Cardiac muscle cell (in vitro differentiated cells and primary cell): ENCODE measurements at regions not wholly inside any gene's neighbourhood (a gene's known extent, or its start where the extent isn't known, plus 50 kb on each side); places are given as distances from the start of the nearest gene placed in this dataset.

Experiments used
- DNase-seq, 2 donors: peaks; one replicate each; pipeline versions ENCODE4 v3.0.0 to v3.0.0-alpha.2; 2010 to 2017; ENCODE audit warnings: low read depth in 1 of 2, low spot score in 1 of 2
- H3K27ac ChIP-seq: fragments of 200-600 bp; sonication (generic); 2 replicates; pipeline ENCODE4 v1.5.1; 2016
- H3K27me3 ChIP-seq: fragments of 200-600 bp; sonication (generic); 2 replicates; pipeline ENCODE4 v1.6.0; 2016; ENCODE audit warnings: control low read depth
- H3K36me3 ChIP-seq: fragments of 200-600 bp; sonication (generic); 2 replicates; pipeline ENCODE4 v1.5.1; 2016; ENCODE audit warnings: control low read depth
- H3K4me1 ChIP-seq: fragments of 200-600 bp; sonication (generic); 2 replicates; pipeline ENCODE4 v1.8.1; 2017; ENCODE audit warnings: low read depth, mild to moderate bottlenecking, mixed run types
- H3K4me3 ChIP-seq: fragments of 200-600 bp; sonication (generic); 2 replicates; pipeline ENCODE4 v1.5.1; 2016; ENCODE audit warnings: mild to moderate bottlenecking
- H3K9me3 ChIP-seq: fragments of 200-600 bp; sonication (generic); 2 replicates; pipeline ENCODE4 v1.5.1; 2017; ENCODE audit warnings: low read depth, mild to moderate bottlenecking, control low read depth
- CTCF ChIP-seq: IDR thresholded peaks from 2 replicates; pipeline ENCODE4 v1.5.1; 2012; ENCODE audit warnings: low read depth, mild to moderate bottlenecking, low read length

- Histone ChIP-seq H3K27me3 (no peaks in the 10 kb centered on the region), H3K36me3 (no peaks in the 10 kb centered on the region), H3K4me1 (peaks cover 6% of the 10 kb centered on the region), H3K4me3 (no peak overlapping the region), H3K9me3 (no peaks in the 10 kb centered on the region), H3K27ac (no peak overlapping the region)
- DNase-seq, result peak in 1 of 2 donors; percentile 29
- no peak for TF ChIP-seq CTCF
Measured at GRCh38 chr4:138595731-138596460, 353.7 kb upstream of the SLC7A11 start.

GRCh38 chr4:138595171-138595570, 353.0 kb upstream of the SLC7A11 start:
- Histone ChIP-seq H3K9me3 (no peaks in the 10 kb centered on the region), H3K36me3 (no peaks in the 10 kb centered on the region), H3K27ac (no peak overlapping the region), H3K4me3 (no peak overlapping the region), H3K27me3 (no peaks in the 10 kb centered on the region), H3K4me1 (peaks cover 6% of the 10 kb centered on the region)
- TF ChIP-seq CTCF, result no peak
- no peak for DNase-seq

- Histone ChIP-seq H3K9me3 (no peaks in the 10 kb centered on the region), H3K4me3 (no peak overlapping the region), H3K36me3 (no peaks in the 10 kb centered on the region), H3K27ac (no peak overlapping the region), H3K27me3 (no peaks in the 10 kb centered on the region), H3K4me1 (peaks cover under 1% of the 10 kb centered on the region)
- no peak for TF ChIP-seq CTCF
- no peak for DNase-seq
Measured at GRCh38 chr4:138592796-138593195, 350.6 kb upstream of the SLC7A11 start.

- H3K36me3 ChIP-seq, result no peaks in the 10 kb centered on the region
- no peaks in the 10 kb centered on the region for H3K4me1 ChIP-seq
- DNase-seq, result no peak
- H3K27ac ChIP-seq, result no peak overlapping the region
- TF ChIP-seq CTCF, result no peak
- H3K27me3 ChIP-seq, result no peaks in the 10 kb centered on the region
- no peak overlapping the region for H3K4me3 ChIP-seq
- no peaks in the 10 kb centered on the region for H3K9me3 ChIP-seq
Measured at GRCh38 chr4:138591808-138592207, 349.7 kb upstream of the SLC7A11 start.

GRCh38 chr4:138588501-138588900, 346.4 kb upstream of the SLC7A11 start:
- no peaks in the 10 kb centered on the region for H3K27me3 ChIP-seq
- TF ChIP-seq CTCF, result no peak

More at GRCh38 chr4:138588501-138588900, 346.4 kb upstream of the SLC7A11 start:
- DNase-seq, result no peak
- no peak overlapping the region for H3K27ac ChIP-seq
- no peaks in the 10 kb centered on the region for H3K4me1 ChIP-seq
- H3K36me3 ChIP-seq, result no peaks in the 10 kb centered on the region
- H3K4me3 ChIP-seq, result no peak overlapping the region
- H3K9me3 ChIP-seq, result no peaks in the 10 kb centered on the region
